Astrocyte (in vitro differentiated cells and primary cell): ENCODE measurements at regions not wholly inside any gene's neighbourhood (a gene's known extent, or its start where the extent isn't known, plus 50 kb on each side); places are given as distances from the start of the nearest gene placed in this dataset.

Source experiments
- CTCF ChIP-seq: IDR thresholded peaks from 2 replicates; pipeline ENCODE4 v1.5.1; 2011; ENCODE audit warnings: low read depth, mild to moderate bottlenecking, inconsistent platforms, low read length, moderate library complexity; ENCODE audit not compliant: insufficient read depth
- EZH2 ChIP-seq: IDR thresholded peaks from 2 replicates; pipeline ENCODE4 v1.6.1; 2012; ENCODE audit warnings: mild to moderate bottlenecking, low read length, inconsistent platforms; ENCODE audit not compliant: insufficient read depth

GRCh38 chr1:82858031-82858430, 1057.3 kb downstream of the ADGRL2 start:
- TF ChIP-seq CTCF (no peak), EZH2 (no peak)
